CD4-positive, alpha-beta T cell treated with Interleukin-17A for 1 hour (primary cell): ENCODE measurements at regions not wholly inside any gene's neighbourhood (a gene's known extent, or its start where the extent isn't known, plus 50 kb on each side); places are given as distances from the start of the nearest gene placed in this dataset.

ENCODE experiments used
- DNase-seq: peaks from one replicate; pipeline ENCODE4 v3.0.0-alpha.2; 2020

DNA sequence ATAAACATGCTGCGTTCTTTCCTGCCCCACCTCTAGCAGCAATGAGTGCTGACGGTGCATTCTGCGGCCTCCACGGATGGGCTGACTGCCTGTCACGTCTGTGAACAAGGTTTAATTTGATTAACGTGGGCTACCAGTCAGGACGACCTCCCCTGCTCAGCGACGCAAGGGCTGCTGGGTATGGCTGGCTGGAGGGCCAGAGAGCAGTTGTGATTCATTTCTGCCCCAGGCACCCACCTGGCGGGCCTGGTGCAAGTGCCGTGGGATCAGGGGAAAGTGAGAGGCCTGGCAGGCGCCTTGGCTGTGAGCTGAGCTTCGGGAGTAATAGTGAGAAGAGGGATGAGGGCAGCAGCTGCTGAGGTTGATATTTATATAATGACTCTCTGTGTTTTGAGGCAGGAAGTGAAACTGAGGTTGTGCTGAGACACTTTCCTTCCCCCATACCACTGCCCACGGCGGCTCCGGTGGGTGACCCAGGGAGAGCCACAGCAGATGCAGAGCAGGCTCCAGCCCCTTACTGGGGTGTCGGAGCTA lies 190.4 kb upstream of the BCL6 start:
- DNase-seq: peak; percentile 39

DNA sequence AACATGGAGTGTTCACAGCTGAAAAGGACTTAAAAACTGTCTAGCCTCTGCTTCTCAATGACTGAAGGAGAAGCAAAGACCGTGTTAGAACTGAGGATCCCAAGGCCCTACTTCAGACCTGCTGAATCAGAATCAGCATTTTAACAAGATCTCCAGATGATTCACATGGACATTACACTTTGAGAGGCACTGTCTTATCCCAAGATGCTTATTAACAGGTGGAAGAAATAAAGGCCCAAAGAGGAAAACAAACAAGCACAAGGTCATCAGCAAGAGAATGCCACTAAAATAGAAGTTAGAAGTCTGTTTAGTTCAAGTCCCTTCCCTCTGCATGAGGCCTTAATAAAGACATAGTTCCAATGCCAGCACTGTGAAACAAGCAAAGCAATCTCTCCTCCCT lies 191.4 kb upstream of the BCL6 start:
- no peak for DNase-seq

DNA sequence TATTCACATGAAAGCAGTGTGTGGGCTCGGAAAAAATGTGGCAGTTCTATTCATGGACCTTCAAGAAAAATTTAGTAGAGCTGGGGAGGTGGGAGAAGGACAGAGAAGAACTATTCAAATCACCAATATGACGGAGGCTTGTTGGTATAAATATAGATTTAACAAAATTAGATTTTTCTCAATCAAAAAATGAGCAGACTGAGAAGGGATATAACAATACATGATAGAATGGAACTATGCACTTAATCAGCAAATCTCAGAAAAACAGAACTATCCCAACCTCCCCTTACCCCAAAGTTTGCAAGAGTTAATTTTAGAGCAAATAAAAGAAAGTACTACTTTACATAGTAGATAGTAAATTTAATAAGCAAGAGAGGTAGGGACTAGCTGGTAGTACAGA lies 194.6 kb upstream of the BCL6 start:
- DNase-seq: no peak

DNA sequence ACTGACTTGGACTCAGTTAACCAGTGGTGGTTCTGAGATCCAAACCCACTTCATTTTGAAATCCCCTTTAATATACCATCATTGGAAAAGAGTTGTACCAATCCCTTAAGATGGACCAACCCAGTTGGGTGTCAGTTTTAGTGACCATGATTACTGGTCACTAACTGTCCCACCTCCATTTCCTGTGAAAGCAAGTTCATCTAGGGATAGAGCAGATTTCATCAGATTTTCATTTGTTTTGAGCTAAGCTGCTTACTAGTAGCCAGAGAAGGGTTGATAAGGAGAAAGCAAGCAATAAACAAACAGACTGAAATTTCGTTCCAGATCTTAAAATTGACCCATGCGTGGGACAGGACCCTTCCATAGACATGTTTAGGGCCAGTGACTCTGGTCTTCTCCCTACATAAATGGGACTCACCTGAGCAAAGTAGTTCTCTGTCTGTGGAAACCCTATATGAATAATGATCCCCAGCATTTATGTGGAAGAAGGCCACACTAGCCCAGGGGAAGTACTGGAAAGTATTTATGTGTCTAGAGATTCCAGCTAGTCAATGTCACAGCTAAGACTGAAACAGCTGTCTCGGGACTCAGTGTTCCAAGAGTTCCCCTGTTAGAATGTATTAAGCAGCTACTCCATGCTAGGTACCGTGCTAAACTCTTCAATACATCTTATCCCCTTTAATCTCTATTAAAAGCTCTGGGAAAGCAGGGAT lies 196.0 kb upstream of the BCL6 start:
- no peak for DNase-seq

DNA sequence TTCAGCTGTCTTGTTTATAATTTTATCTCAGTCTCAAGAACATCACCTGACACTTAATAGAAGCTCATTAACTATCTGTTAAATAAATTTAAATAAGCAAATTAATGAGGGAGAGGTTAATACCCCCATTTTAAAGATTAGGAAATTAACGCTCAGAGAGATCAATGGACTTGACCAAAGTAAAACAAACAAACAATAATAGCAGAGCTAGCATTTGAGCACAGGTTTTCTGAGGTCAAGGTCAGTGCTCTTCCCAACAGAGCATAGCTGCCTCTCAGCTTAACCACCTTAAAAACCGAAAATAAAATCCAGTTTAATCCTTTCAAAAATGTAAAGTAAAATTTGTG lies 196.6 kb upstream of the BCL6 start:
- DNase-seq: no peak

DNA sequence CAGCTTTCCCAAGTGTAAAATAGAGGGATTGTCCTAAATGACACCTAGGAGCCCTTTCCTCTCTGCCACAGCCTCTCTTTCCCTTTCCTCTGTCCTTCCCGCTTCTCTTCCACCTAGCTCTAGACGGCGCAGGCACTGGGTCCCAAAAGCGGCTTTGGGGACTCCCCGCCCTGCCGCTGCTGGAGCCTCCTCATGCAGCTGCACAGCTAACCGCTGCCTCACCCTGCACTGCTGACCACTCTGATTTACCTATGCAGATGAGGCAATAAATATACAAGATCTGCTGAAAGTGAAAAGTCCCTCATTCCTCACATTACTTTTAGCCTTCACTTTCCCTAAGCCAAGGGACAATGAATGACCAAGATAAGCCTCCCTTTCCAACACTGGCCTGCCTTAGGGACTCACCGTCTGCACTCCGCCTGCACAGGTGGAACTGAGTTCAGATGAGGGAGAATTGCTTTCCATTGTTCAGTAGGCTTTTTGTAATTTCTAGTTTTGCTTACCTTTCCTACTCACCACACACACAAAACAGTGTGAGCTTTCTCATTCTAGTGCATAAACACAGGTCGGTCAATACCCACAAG lies 197.5 kb upstream of the BCL6 start:
- no peak for DNase-seq

DNA sequence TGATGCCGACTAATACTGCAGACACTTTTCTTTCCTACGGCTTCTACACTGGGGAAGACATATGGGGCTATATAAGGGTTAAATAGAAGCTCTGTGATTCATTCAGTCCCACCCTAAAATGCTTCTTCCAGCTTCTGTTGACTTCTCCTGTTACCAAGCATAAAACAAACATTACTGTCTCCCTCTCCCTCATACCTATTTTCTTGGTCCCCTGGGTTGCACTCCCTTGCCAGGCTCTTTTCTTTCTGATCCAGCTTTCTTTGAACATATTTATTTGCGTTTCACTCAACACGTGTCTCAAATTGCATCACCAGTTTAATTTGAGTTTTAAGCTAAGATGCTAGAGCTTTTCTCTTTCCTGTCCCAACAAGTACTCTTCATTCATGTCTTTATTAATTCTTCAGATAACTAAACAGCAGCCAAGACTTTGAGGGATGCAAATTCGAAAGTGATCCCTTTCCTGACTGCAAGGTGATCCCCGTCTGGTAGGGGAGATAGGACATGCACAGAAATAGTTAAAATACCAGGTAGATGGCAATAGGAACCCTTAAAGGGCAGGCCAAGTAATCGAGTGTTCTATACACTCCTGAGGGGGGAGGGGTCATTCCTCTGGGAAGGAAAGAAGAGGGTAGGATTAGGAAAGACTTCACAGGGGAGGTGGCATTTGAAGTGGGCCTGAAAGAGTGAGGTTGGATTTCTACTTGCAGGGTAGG lies 198.6 kb upstream of the BCL6 start:
- no peak for DNase-seq

DNA sequence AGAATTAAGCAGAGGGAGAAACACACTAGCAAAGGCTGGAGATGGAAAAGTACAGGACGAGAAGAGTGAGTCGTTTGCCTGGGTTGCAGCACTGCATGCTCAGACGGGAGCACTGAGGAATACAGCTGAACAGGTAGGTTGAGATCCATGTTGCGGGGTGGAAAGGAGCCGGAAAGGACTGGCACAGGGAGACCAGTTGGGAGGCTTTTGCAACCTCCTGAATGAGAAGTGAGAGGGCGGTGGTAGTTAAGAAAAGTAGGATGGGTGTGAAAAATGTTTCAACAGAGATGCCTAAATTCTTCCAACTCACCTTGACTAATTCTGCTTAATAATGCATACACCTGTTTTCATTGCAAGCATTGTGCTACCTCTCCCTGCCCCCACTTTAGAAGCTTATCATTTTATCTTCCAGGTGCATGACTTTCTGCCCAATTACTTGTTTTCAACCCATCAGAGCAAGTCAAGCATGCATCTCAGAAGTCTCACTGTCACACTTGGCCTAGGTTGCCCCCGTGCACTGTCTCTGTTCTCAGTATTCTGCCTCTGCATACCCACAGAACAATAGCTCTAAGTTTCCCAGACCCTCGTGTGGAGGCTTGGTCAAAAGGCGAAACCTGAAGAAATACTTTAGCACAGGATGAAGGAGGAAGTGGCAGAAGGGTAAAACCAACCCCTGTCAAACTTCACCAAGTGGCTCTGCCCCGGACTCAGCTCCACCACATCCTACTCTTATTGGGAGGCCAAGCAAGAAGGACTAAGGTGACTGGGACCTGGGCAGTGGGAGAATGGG lies 199.3 kb upstream of the BCL6 start:
- DNase-seq: no peak

DNA sequence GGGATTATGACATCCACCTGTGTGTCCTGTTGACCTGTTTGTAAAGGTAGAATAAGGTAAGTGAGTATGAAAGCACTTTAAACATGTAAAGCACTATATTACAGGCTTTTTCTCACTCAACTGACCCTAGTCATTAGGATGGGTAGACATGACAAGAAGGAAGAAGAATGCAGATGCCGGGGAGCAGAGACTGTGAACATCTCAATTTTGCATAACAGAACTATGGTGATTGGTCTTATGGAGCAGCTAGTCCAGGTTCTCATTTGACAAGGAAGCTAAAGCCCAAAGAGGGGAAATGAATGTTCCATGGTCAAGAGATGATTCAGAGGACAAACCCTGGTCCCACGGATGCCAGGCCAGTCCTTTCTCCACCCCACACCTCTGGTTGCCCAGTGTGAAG lies 200.1 kb upstream of the BCL6 start:
- DNase-seq: no peak

DNA sequence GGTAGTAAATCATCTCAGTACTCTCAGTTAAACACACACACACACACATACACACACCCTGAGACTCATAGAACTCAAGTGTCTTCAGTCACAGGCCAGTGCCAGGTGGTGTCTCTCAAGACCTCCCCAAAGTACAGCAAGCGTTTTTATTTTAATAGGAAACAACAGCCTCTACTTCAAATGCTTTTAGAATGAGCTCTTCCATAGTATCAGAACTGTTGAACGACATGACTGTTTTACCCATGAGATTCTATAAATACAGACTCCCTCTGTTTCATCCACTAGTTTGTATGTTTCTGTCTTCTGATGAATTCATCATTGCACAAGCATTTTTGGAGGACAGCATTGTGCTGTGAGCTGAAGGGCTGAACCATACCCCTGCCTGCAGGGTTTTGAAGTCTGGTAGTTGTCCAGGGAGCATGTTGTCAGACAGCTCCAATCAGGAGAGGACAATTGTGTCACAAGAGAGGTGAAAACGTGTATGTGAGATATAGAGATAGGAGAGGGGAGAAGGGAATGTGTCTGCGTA lies 201.0 kb upstream of the BCL6 start:
- no peak for DNase-seq

DNA sequence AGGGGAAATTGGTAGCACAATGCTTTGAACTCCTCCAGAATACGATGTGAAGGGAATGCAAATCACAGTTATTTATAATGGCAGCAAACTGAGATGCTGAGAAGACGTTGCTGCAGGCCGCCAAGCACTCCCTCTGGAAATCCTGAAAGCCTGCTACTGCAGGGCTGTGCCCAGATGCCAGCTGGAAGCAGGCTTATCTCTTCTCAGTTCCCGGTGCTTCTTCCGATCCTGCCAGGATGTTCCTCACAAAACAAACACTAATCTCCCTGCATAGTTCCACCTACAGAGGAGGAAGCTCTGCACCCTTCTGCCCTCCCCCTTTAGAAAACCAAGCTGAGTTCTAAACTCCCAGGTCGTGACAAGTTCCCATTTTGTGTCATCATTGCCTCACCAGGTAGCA lies 201.7 kb upstream of the BCL6 start:
- no peak for DNase-seq

DNA sequence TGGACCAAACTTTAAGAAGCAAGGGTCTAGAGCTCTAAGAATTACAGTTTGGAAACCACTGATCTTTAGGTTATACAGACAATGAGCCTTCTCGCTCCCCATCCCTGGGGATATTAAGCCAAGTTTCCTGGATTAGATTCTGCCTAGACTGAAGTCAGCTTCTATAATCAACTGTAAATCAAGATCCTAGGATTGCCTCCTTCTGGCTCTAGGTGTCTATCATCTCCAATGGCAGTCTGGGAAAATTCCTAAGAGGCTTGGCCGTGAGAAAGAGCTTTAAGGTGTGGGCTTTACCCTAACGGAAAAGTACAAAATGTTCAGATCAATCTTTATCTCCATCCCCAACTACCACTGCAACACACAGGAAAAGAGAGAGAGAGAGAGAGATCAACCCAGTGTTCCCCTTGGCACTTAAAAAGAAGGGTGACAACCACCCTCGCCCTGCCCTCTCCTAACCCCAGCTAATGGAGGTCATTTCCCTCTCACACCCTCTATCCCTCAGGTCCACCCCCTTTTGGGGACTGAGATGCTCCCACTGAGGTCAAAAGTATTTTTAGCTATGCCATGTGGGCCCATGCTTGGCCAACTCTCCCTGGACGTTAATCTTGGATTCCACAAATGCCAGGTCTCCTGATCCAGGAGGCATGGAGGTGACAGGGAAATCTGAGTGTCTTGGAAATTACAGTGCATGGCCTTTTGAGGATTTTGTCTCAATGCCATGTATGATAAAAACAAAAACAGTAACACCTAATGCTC lies 202.8 kb upstream of the BCL6 start:
- no peak for DNase-seq

DNA sequence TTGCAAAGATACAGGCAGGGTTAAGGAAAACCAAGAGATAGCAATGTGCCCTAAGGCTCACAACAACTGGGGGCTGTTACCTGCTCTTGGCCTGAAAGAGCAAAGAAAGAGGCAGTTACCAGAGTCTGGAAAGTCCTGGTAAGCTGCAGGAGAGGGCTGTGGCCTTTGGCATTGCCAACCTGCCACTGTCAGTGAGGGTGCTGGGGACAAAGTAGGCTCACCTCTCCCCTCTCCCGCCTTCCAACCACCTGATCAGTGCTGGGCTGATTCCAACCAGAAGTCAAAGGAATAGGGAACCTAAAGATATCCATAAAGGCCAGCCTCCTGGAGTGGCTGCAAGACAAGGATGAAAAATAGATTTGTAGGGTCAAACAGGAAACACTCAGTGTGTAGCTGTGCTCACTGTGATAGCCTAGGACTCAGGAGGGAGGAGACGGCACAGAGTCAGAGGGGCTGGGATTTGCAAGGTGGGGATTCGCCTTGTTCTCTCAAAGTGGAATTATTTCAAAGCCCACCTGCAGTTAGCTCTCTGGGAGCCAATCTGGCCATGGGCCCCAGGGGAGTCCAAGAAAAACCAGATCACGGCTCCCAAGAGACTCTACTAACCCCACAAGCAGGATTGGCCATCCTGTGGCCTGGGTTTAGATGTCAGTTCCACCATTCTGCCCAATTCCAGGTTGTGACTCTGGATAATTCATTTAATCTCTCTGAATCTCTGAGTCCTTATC lies 204.0 kb upstream of the BCL6 start:
- no peak for DNase-seq

DNA sequence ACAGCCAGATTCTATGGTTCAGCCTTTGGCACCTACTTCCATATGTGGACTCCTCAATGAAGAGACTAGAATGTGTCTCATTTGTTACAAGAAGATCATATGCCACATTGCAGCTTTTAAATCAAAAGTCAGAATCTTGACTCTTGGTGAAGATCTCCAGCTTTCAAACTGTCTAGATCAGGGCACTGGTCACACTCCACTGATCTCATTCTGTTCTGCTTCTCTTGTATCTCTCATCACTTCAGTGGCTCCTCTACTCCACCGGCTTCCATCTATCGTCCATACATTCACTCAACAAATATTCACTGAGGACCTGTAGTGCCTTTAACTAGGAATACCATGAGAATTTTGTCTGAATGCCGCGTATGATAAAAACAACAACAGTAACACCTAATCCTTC lies 203.3 kb upstream of the LPP start:
- DNase-seq: no peak

DNA sequence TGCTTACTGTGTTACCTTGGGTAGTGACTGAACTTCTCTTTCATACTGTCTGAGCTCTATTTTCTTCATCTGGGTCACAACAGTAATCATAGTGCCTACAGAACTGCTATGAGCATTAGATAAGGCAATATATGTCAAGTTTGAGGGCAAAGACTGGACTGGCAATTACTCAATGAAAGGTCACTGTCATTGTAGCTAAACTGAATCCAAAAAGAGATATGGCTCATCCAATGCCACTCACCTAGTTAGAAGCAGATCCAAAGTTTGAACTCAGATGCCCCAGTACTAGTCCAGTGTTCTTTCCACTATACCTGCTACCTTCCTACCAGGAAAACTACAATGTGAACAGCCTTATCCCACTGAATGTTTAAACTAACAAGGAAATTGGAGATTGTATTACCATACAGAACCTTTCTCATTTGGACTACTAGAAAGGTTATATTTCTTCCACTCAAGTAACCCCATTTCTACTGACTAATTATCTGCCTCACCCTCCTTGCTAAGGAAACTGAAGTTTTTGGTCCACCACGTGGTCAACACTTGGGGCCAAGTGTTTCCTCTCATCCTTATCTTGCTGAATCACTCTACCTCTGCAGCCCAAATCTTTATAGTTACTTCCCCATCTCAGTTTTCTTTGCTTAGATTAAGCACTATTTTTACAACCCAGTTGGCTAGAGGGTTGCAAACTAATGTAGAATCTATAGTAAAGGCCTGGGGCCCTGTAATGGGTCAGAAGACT lies 202.3 kb upstream of the LPP start:
- no peak for DNase-seq

DNA sequence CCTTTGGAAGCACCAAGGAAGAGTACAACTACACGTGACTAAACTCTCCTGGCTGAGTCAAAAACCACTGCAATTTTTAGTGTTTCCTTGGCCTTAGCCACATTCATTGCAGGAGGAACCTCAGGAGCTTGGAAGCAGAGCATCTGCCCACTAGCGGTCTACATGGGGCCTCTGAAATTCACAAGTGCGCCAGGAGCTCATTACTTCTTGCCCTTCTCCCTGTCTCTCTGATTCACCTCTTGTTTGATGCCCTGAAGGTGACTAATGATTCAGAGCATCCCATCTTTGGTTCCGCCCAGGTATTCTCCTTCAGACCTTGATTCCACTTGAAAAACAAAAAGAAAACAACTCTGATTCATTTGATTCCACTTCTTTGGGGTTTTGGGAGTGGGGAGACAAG lies 201.1 kb upstream of the LPP start:
- DNase-seq: no peak

DNA sequence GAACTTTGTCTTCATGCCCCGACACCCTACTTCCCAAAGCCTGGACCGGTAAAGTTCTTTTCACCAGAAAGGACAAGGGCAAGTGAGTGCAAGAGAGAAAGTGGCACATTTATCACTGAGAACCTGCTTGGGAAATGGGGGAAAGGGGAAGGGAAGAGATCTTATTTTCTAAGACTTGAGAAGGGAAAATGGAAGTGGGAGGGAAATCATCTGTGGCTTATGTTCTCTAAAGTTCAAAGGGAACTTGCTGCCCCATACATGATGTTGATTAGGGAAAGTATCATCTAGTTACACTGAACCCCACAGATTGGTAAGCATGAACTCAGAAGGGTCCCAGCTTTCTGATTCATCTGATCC lies 199.5 kb upstream of the LPP start:
- no peak for DNase-seq

DNA sequence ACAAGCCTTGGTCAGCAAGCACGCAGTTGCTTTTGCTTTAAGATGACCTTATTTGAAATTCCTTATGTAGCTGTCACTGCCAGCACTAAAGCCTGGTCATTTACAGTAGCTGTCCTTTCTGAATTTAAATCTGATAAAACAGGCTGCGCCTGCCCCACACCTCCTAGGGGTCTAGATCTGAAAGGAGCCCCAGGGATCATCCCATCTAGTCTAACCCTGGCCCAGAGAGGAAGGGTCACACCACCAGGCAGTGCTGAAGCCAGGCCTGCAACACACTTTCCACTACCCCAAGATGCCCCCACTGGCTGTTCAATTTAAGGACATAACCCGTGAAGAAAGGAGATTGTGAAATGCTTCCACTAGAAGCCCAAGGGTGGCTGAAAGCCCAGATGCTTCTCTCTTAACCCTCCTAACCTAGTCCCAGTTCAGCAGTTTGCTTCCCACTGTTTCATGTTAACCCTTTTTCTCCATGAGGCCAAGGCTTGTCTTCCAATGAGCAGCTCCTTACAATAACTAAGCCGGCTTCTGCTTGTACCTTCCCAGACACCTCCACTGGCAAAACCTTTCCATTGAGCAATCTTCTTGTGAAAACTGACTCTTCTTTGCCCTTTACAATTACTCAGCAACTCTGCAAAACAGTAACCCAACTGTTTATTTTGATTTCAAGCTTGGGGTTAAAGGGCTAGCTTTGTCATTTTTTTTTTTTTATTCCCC lies 198.9 kb upstream of the LPP start:
- no peak for DNase-seq

DNA sequence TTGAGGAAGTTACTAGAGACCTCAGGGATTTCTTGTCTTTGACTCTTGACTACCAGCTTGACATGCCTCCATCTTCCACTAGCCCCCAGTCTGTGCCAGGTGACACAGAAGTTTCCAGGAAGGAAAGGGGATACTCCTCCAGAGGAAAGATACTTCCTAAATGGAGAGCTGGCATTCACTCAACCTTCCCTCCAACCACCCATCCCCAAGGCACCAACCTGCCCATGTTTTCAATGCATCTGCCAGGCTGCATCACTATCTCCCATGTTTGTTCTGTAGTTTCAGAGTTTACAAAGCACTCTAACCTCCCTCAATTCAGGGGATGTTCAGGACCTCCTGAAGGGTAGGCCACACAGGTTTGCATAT lies 198.4 kb upstream of the LPP start:
- DNase-seq: no peak

DNA sequence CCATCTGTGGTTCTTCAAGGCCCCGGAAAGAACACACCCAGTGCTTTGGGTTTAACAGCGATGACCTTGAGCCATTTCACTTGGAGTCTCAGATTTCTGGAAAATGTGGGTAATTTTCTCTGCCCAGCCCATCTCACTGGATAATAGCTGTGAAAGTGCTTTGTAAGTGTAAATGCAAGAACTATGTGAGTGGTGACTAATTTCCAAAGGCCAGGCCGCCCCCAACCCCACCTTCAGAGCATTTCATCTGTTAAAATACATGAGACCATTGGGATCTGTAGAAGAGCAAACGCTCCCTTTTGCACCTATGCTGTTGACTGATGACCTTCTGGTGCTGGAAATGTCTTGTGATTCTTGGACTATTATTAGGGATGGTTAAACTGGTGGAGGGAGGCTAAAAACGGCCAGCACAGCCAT lies 196.8 kb upstream of the LPP start:
- no peak for DNase-seq

DNA sequence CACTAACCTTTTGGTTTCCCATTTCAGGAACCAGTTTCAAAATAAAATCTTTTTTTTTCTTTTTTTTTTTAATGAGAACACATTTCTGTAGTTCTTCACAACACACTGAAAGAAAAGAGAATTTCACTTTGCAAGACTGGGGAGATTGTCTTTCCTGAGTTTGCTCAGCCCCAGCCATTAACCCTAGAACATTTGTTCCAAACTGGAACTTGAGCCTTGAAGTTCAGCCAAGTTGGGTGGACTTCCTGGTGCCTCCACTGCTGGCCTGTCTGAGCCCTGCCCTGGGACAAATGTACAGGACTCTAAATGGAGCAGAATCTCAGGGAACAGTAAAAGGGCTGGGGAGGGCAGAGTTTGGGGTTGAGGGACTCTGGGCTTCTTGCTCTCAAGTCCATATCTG lies 196.4 kb upstream of the LPP start:
- DNase-seq: no peak
